GM12878 (cell line): ENCODE measurements at regions not wholly inside any gene's neighbourhood (a gene's known extent, or its start where the extent isn't known, plus 50 kb on each side); places are given as distances from the start of the nearest gene placed in this dataset.

Source experiments
- ATAC-seq: fragments of 200-7000 bp; cut with Tn5 transposase; 3 replicates; pipeline ENCODE4 v1.9.1; 2020; ENCODE audit warnings: mild to moderate bottlenecking, moderate library complexity
- BruUV-seq: library from RNA; stranded (reverse); fragments of 400-500 nt; replicated peaks from 2 replicates; lab custom pipeline; 2021; lab: Mats Ljungman, UMichigan
- CTCF ChIA-PET: fragments of 300-600 bp; sonication (Branson Sonifier 250); formaldehyde crosslinking; extraction: SDS; loops from one replicate; lab custom pipeline; 2021; ENCODE audit warnings: inconsistent platforms; lab: Yijun Ruan, JAX
- POLR2A ChIA-PET: fragments of 350-600 bp; formaldehyde crosslinking; extraction: SDS; loops from one replicate; lab custom pipeline; 2021; ENCODE audit warnings: inconsistent platforms; lab: Charles Lee
- RAD21 ChIA-PET: fragments of 300-600 bp; sonication (Branson Sonifier 250); formaldehyde crosslinking; loops from one replicate; lab custom pipeline; 2023; ENCODE audit warnings: antibody characterized with exemption; ENCODE audit not compliant: unreplicated experiment; lab: Charles Lee
- SMC1A ChIA-PET: fragments of 300-600 bp; sonication (Branson Sonifier 250); formaldehyde crosslinking; loops from one replicate; lab custom pipeline; 2023; ENCODE audit not compliant: unreplicated experiment, uncharacterized antibody; lab: Charles Lee
- DNase-seq: peaks from one replicate; pipeline ENCODE4 v3.0.0-alpha.2; 2011; ENCODE audit warnings: low read depth, low spot score
- FAIRE-seq: peaks from 3 replicates; lab custom pipeline; 2011; peaks lifted over from hg19 to GRCh38; lab: Jason Lieb, UNC
- H2AFZ ChIP-seq: 2 replicates; pipeline ENCODE4 v1.6.0; 2011; ENCODE audit warnings: low read depth, low read length, control low read depth; ENCODE audit not compliant: control insufficient read depth
- H3K27ac ChIP-seq: 2 replicates; pipeline ENCODE4 v1.5.1; 2011; ENCODE audit warnings: control low read depth; ENCODE audit not compliant: control insufficient read depth, insufficient read depth
- H3K27me3 ChIP-seq, 2 experiments: replicated peaks in 1 of 2; 2 replicates each; pipeline versions ENCODE4 v1.6.0 to v1.6.1; 2011; ENCODE audit warnings: low read length in 1 of 2; ENCODE audit not compliant: control insufficient read depth in 2 of 2, insufficient read depth in 2 of 2
- H3K36me3 ChIP-seq, 2 experiments: 2 replicates each; pipeline ENCODE4 v1.5.1; 2011; ENCODE audit warnings: low read length in 1 of 2; ENCODE audit not compliant: control insufficient read depth in 2 of 2, insufficient read depth in 2 of 2
- H3K4me1 ChIP-seq: 2 replicates; pipeline ENCODE4 v1.6.1; 2011; ENCODE audit warnings: mild to moderate bottlenecking, low read length, moderate library complexity, mixed read lengths; ENCODE audit not compliant: control insufficient read depth, insufficient read depth
- H3K4me2 ChIP-seq: 2 replicates; pipeline ENCODE4 v1.6.0; 2011; ENCODE audit warnings: control low read depth; ENCODE audit not compliant: control insufficient read depth, insufficient read depth
- H3K4me3 ChIP-seq: fragments of 200-600 bp; sonication (generic); 2 replicates; pipeline ENCODE4 v1.5.1; 2016
- H3K79me2 ChIP-seq: 2 replicates; pipeline ENCODE4 v1.6.0; 2011; ENCODE audit warnings: low read length; ENCODE audit not compliant: control insufficient read depth, insufficient read depth
- H3K9ac ChIP-seq: 2 replicates; pipeline ENCODE4 v1.8.0; 2011; ENCODE audit warnings: low read length, control low read depth, mixed read lengths; ENCODE audit not compliant: control insufficient read depth, insufficient read depth
- H3K9me3 ChIP-seq: replicated peaks from 3 replicates; pipeline ENCODE4 v1.5.1; 2011; ENCODE audit warnings: mild to moderate bottlenecking, low read length; ENCODE audit not compliant: control insufficient read depth, insufficient read depth
- H4K20me1 ChIP-seq: 2 replicates; pipeline ENCODE4 v1.6.0; 2011; ENCODE audit not compliant: control insufficient read depth, insufficient read depth
- CHD4 ChIP-seq: fragments of 200-600 bp; sonication (generic); IDR thresholded peaks from 2 replicates; pipeline ENCODE4 v1.6.1; 2016; ENCODE audit warnings: mild to moderate bottlenecking
- EED ChIP-seq: sonication (generic); IDR thresholded peaks from 2 replicates; pipeline ENCODE4 v1.6.1; 2016; ENCODE audit warnings: antibody characterized with exemption, low read depth
- JUNB ChIP-seq: IDR thresholded peaks from 2 replicates; pipeline ENCODE4 v1.6.1; 2016; ENCODE audit warnings: antibody characterized with exemption, mild to moderate bottlenecking
- MTA2 ChIP-seq: fragments of 450-650 bp; IDR thresholded peaks from 2 replicates; pipeline ENCODE4 v1.6.1; 2016; ENCODE audit warnings: low read depth, mild to moderate bottlenecking, moderate library complexity
- MYB ChIP-seq: fragments of 150-350 bp; IDR thresholded peaks from 2 replicates; pipeline ENCODE4 v1.6.1; 2014; ENCODE audit warnings: mild to moderate bottlenecking, low read depth, low read length, borderline replicate concordance
- NR2C2 ChIP-seq: IDR thresholded peaks from 2 replicates; pipeline ENCODE4 v1.6.1; 2011; ENCODE audit warnings: borderline replicate concordance, low read depth; ENCODE audit not compliant: control insufficient read depth, insufficient read length
- POLR2AphosphoS5 ChIP-seq: IDR thresholded peaks from 2 replicates; pipeline ENCODE4 v1.6.1; 2011; ENCODE audit warnings: mild to moderate bottlenecking, low read length, inconsistent platforms
- RELA ChIP-seq: fragments of 450-650 bp; IDR thresholded peaks from 2 replicates; pipeline ENCODE4 v1.8.0; 2014; ENCODE audit warnings: borderline replicate concordance; ENCODE audit not compliant: partially characterized antibody
- SMAD5 ChIP-seq: IDR thresholded peaks from 2 replicates; pipeline ENCODE4 v1.6.1; 2016; ENCODE audit warnings: antibody characterized with exemption, low read depth
- SPI1 ChIP-seq: IDR thresholded peaks from 2 replicates; pipeline ENCODE4 v1.6.1; 2011; ENCODE audit warnings: low read depth, mild to moderate bottlenecking, low read length, moderate library complexity, borderline replicate concordance; ENCODE audit not compliant: insufficient read depth
- TAF1 ChIP-seq: IDR thresholded peaks from 2 replicates; pipeline ENCODE4 v1.6.1; 2011; ENCODE audit warnings: mild to moderate bottlenecking, low read depth, low read length, borderline replicate concordance
- TARDBP ChIP-seq: IDR thresholded peaks from 2 replicates; pipeline ENCODE4 v1.6.1; 2016; ENCODE audit warnings: borderline replicate concordance
- WGBS: methylation state at CpG from one replicate; pipeline ENCODE4 v1.1.6; 2016; ENCODE audit warnings: low lambda C conversion rate; ENCODE audit not compliant: insufficient replicate concordance, insufficient coverage; ENCODE audit errors: missing lambda C conversion rate; 5-methylcytosine and 5-hydroxymethylcytosine counted together
- in situ Hi-C: fragments of 300-500 bp; cut with MboI; formaldehyde crosslinking; loops from 9 replicates; pipeline ENCODE4 v1.14.3; 2018; ENCODE audit warnings: mixed read lengths
- intact Hi-C: fragments of 100-400 bp; cut with micrococcal nuclease; formaldehyde crosslinking; loops from one replicate; pipeline ENCODE4 v1.14.2; 2022; ENCODE audit not compliant: unreplicated experiment
- TF ChIP-seq, protein P1 (sequence below): fragments of 450-650 bp; IDR thresholded peaks from 2 replicates; pipeline ENCODE4 v1.6.1; 2017; ENCODE audit warnings: mild to moderate bottlenecking
- TF ChIP-seq, protein P2 (sequence below): fragments of 450-650 bp; IDR thresholded peaks from 2 replicates; pipeline ENCODE4 v1.6.1; 2017; ENCODE audit warnings: mild to moderate bottlenecking, low read depth, inconsistent platforms; ENCODE audit not compliant: poor library complexity, severe bottlenecking
- TF ChIP-seq, protein P3 (sequence below): IDR thresholded peaks from 2 replicates; pipeline ENCODE4 v1.6.1; 2011; ENCODE audit warnings: mild to moderate bottlenecking, low read depth, low read length, moderate library complexity; ENCODE audit not compliant: insufficient replicate concordance

DNA sequence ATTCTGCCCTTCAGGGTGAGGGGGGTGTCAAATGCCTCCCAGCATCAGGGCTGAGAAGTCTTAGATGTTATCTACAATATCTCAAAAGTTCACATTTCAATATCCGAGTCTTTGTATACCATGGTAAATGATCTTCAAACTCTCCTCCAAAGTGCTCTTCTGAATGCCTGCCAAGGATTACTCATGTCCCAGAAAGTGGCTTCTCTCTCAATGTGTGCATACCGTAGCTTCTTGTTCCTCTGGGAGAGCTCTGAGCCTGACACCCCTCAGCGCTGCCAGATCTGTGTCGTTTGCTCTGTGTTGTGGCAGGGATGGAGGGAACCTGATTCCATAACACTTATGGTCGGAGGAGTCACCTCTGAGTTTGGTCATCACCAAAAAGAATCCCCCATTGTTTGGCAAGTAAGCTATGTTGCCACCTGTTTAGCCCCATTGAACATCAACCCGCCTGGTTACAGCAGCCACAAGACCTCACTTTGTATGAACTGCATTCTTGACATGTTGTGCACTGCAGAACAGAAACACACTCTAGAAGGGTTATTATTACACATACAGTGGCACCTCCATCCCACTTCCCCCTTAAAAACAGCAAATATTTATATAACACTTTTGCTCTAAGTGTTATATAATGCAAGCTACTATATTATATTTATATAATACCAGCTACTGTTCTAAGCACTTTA is 163.1 kb upstream of the MIR17HG start:
- RAD21 ChIA-PET, result interaction anchor here (0.8 to 1.2 kb wide), 4 partner anchors 20 to 64 kb away, joined by 3 to 5 read pairs (median 4); no protein-coding TSS in a partner anchor
- intact Hi-C loops, result no loop called here
- Histone ChIP-seq H2AFZ (no peak overlapping the region), H3K36me3 (no peaks in the 10 kb centered on the region), H3K79me2 (no peaks in the 10 kb centered on the region), H3K4me3 (no peak overlapping the region)
- no TSS peak for BruUV-seq
- ATAC-seq, result no peak
- no peak for FAIRE-seq
- no peak for TF ChIP-seq SMAD5
- no peak for TF ChIP-seq POLR2AphosphoS5
- no peak for TF ChIP-seq CHD4
- TF ChIP-seq SPI1, result no peak
- no peak for TF ChIP-seq TARDBP
- TF ChIP-seq, protein P1, sequence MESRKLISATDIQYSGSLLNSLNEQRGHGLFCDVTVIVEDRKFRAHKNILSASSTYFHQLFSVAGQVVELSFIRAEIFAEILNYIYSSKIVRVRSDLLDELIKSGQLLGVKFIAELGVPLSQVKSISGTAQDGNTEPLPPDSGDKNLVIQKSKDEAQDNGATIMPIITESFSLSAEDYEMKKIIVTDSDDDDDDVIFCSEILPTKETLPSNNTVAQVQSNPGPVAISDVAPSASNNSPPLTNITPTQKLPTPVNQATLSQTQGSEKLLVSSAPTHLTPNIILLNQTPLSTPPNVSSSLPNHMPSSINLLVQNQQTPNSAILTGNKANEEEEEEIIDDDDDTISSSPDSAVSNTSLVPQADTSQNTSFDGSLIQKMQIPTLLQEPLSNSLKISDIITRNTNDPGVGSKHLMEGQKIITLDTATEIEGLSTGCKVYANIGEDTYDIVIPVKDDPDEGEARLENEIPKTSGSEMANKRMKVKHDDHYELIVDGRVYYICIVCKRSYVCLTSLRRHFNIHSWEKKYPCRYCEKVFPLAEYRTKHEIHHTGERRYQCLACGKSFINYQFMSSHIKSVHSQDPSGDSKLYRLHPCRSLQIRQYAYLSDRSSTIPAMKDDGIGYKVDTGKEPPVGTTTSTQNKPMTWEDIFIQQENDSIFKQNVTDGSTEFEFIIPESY, result no peak
- no peak for TF ChIP-seq RELA
- no peak for TF ChIP-seq MTA2
- TF ChIP-seq MYB, result no peak
- TF ChIP-seq, protein P2, sequence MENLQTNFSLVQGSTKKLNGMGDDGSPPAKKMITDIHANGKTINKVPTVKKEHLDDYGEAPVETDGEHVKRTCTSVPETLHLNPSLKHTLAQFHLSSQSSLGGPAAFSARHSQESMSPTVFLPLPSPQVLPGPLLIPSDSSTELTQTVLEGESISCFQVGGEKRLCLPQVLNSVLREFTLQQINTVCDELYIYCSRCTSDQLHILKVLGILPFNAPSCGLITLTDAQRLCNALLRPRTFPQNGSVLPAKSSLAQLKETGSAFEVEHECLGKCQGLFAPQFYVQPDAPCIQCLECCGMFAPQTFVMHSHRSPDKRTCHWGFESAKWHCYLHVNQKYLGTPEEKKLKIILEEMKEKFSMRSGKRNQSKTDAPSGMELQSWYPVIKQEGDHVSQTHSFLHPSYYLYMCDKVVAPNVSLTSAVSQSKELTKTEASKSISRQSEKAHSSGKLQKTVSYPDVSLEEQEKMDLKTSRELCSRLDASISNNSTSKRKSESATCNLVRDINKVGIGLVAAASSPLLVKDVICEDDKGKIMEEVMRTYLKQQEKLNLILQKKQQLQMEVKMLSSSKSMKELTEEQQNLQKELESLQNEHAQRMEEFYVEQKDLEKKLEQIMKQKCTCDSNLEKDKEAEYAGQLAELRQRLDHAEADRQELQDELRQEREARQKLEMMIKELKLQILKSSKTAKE, result no peak
- no peak for TF ChIP-seq NR2C2
- TF ChIP-seq, protein P3, sequence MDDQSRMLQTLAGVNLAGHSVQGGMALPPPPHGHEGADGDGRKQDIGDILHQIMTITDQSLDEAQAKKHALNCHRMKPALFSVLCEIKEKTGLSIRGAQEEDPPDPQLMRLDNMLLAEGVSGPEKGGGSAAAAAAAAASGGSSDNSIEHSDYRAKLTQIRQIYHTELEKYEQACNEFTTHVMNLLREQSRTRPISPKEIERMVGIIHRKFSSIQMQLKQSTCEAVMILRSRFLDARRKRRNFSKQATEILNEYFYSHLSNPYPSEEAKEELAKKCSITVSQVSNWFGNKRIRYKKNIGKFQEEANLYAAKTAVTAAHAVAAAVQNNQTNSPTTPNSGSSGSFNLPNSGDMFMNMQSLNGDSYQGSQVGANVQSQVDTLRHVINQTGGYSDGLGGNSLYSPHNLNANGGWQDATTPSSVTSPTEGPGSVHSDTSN, result no peak
- no peak for TF ChIP-seq TAF1
- TF ChIP-seq EED, result no peak
- TF ChIP-seq JUNB, result no peak
- TF ChIP-seq, all 136 proteins: peak for 0
- H4K20me1 ChIP-seq, result no peaks in the 10 kb centered on the region
- SMC1A ChIA-PET, result interaction anchor here (0.8 to 2.6 kb wide), 4 partner anchors 22 to 107 kb away, joined by 3 to 13 read pairs (median 6); no protein-coding TSS in a partner anchor
- H3K9ac ChIP-seq, result no peak overlapping the region
- CTCF ChIA-PET, result interaction anchor here (0.7 to 2.1 kb wide), 8 partner anchors 9 to 107 kb away, joined by 3 to 13 read pairs (median 4); no protein-coding TSS in a partner anchor
- no peak overlapping the region for H3K4me2 ChIP-seq
- DNase-seq, result no peak
- WGBS, result 14% methylated on average over 6 of the region's 6 CpGs
- H3K27ac ChIP-seq, result no peak overlapping the region
- H3K4me1 ChIP-seq, result no peaks in the 10 kb centered on the region
- in situ Hi-C loops, result no loop called here
- H3K27me3 ChIP-seq, result no peaks in the 10 kb centered on the region
- no peaks in the 10 kb centered on the region for H3K9me3 ChIP-seq
- POLR2A ChIA-PET, result no interaction called here
